ENCODE measurements at regions not wholly inside any gene's neighbourhood (a gene's known extent, or its start where the extent isn't known, plus 50 kb on each side); places are given as distances from the start of the nearest gene placed in this dataset.
"Not testable (repeated sequence)": the region's sequence is repeated elsewhere in the genome, so short reads cannot be mapped to it uniquely, and the experiment has no call there.

GRCh38 chrX:89539150-89539549, 382.6 kb upstream of the TGIF2LX start:
- DNase-seq (ENCODE audit: low spot score), result not testable (repeated sequence)

- not testable (repeated sequence) for DNase-seq (ENCODE audit: low spot score)
Measured at GRCh38 chrX:89557146-89557545, 364.6 kb upstream of the TGIF2LX start.

- not testable (repeated sequence) for DNase-seq (ENCODE audit: low spot score)
Measured at GRCh38 chrX:89562079-89562478, 359.6 kb upstream of the TGIF2LX start.

GRCh38 chrX:89563107-89563506, 358.6 kb upstream of the TGIF2LX start:
- not testable (repeated sequence) for DNase-seq (ENCODE audit: low spot score)

- DNase-seq (ENCODE audit: low spot score), result not testable (repeated sequence)
Measured at GRCh38 chrX:89567787-89568186, 353.9 kb upstream of the TGIF2LX start.

GRCh38 chrX:89581868-89582267, 339.8 kb upstream of the TGIF2LX start:
- not testable (repeated sequence) for DNase-seq (ENCODE audit: low spot score)

GRCh38 chrX:89631858-89632257, 289.9 kb upstream of the TGIF2LX start:
- DNase-seq (ENCODE audit: low spot score), result not testable (repeated sequence)

- DNase-seq (ENCODE audit: low spot score), result not testable (repeated sequence)
Measured at GRCh38 chrX:89635887-89636286, 285.8 kb upstream of the TGIF2LX start.

- DNase-seq (ENCODE audit: low spot score), result not testable (repeated sequence)
Measured at GRCh38 chrX:89658662-89659061, 263.0 kb upstream of the TGIF2LX start.

GRCh38 chrX:89706481-89706880, 215.2 kb upstream of the TGIF2LX start:
- DNase-seq (ENCODE audit: low spot score), result not testable (repeated sequence)

GRCh38 chrX:89707363-89707927, 214.3 kb upstream of the TGIF2LX start:
- DNase-seq (ENCODE audit: low spot score), result not testable (repeated sequence)

GRCh38 chrX:89734367-89734766, 187.3 kb upstream of the TGIF2LX start:
- DNase-seq (ENCODE audit: low spot score), result not testable (repeated sequence)

- not testable (repeated sequence) for DNase-seq (ENCODE audit: low spot score)
Measured at GRCh38 chrX:89756466-89756865, 165.2 kb upstream of the TGIF2LX start.

GRCh38 chrX:89757767-89758166, 163.9 kb upstream of the TGIF2LX start:
- not testable (repeated sequence) for DNase-seq (ENCODE audit: low spot score)

GRCh38 chrX:89759076-89759685, 162.5 kb upstream of the TGIF2LX start:
- not testable (repeated sequence) for DNase-seq (ENCODE audit: low spot score)

- not testable (repeated sequence) for DNase-seq (ENCODE audit: low spot score)
Measured at GRCh38 chrX:89771639-89772038, 150.1 kb upstream of the TGIF2LX start.

GRCh38 chrX:89811440-89811839, 110.3 kb upstream of the TGIF2LX start:
- DNase-seq (ENCODE audit: low spot score), result not testable (repeated sequence)

- not testable (repeated sequence) for DNase-seq (ENCODE audit: low spot score)
Measured at GRCh38 chrX:89839723-89840122, 82.0 kb upstream of the TGIF2LX start.

- DNase-seq (ENCODE audit: low spot score), result peak; percentile 0
Measured at GRCh38 chrX:89871662-89872061, 50.0 kb upstream of the TGIF2LX start.

Measured in COLO829 (cell line).